OCI-LY7 (cell line): ENCODE measurements at regions not wholly inside any gene's neighbourhood (a gene's known extent, or its start where the extent isn't known, plus 50 kb on each side); places are given as distances from the start of the nearest gene placed in this dataset.

Source experiments
- BruUV-seq: library from RNA; stranded (reverse); fragments of 400-500 nt; replicated peaks from 2 replicates; lab custom pipeline; 2021; lab: Mats Ljungman, UMichigan
- CTCF ChIA-PET: fragments of 300-600 bp; sonication (Branson Sonifier 250); formaldehyde crosslinking; loops from one replicate; lab custom pipeline; 2022; ENCODE audit warnings: antibody characterized with exemption; ENCODE audit not compliant: unreplicated experiment; lab: Charles Lee
- POLR2A ChIA-PET: fragments of 300-600 bp; sonication (Branson Sonifier 250); formaldehyde crosslinking; loops from one replicate; lab custom pipeline; 2022; ENCODE audit warnings: antibody characterized with exemption; lab: Charles Lee
- DNase-seq: peaks from one replicate; pipeline ENCODE4 v3.0.0-alpha.2; 2015; ENCODE audit warnings: low spot score
- H2AFZ ChIP-seq: fragments of 200-600 bp; sonication (generic), shearing (Covaris generic); 2 replicates; pipeline ENCODE4 v1.6.1; 2014; ENCODE audit warnings: mild to moderate bottlenecking, antibody characterized with exemption, low read length, moderate library complexity
- H3K27ac ChIP-seq: fragments of 200-600 bp; sonication (generic); 2 replicates; pipeline ENCODE4 v1.5.1; 2014; ENCODE audit warnings: mixed run types, low read depth, mild to moderate bottlenecking, moderate library complexity, low read length, inconsistent platforms; ENCODE audit not compliant: poor library complexity, severe bottlenecking
- H3K36me3 ChIP-seq: fragments of 200-600 bp; sonication (generic); 2 replicates; pipeline ENCODE4 v1.6.1; 2014; ENCODE audit warnings: mild to moderate bottlenecking, antibody characterized with exemption, low read length, moderate library complexity, mixed read lengths; ENCODE audit not compliant: insufficient read depth
- H3K4me1 ChIP-seq: fragments of 200-600 bp; sonication (generic); 2 replicates; pipeline ENCODE4 v1.5.1; 2014; ENCODE audit warnings: mild to moderate bottlenecking, low read length; ENCODE audit not compliant: insufficient read depth, poor library complexity, severe bottlenecking
- H3K4me2 ChIP-seq: fragments of 200-600 bp; sonication (generic); 2 replicates; pipeline ENCODE4 v1.6.1; 2014; ENCODE audit warnings: mild to moderate bottlenecking, low read length
- H3K4me3 ChIP-seq: fragments of 200-600 bp; sonication (generic); 2 replicates; pipeline ENCODE4 v1.5.1; 2014; ENCODE audit warnings: mild to moderate bottlenecking, low read depth, low read length; ENCODE audit not compliant: poor library complexity, severe bottlenecking
- H3K79me2 ChIP-seq: fragments of 200-600 bp; sonication (generic); 2 replicates; pipeline ENCODE4 v1.6.1; 2016; ENCODE audit warnings: low read depth, mild to moderate bottlenecking, low read length, moderate library complexity, mixed read lengths; ENCODE audit not compliant: insufficient read depth
- H3K9me2 ChIP-seq: fragments of 200-600 bp; sonication (generic); 2 replicates; pipeline ENCODE4 v1.6.1; 2016; ENCODE audit warnings: mild to moderate bottlenecking, low read length, mixed read lengths; ENCODE audit not compliant: insufficient read depth
- H3K9me3 ChIP-seq: fragments of 200-600 bp; sonication (generic); 2 replicates; pipeline ENCODE4 v1.6.1; 2014; ENCODE audit warnings: mild to moderate bottlenecking, mixed run types, low read length, mixed read lengths
- H4K20me1 ChIP-seq: fragments of 200-600 bp; sonication (generic); 2 replicates; pipeline ENCODE4 v1.6.1; 2014; ENCODE audit warnings: mild to moderate bottlenecking, antibody characterized with exemption, low read length, moderate library complexity, mixed read lengths; ENCODE audit not compliant: insufficient read depth
- CTCF ChIP-seq: fragments of 200-600 bp; sonication (generic); conservative IDR thresholded peaks from 2 replicates; pipeline ENCODE4 v1.5.1; 2014; ENCODE audit warnings: mild to moderate bottlenecking, antibody characterized with exemption, low read length, moderate library complexity, mixed read lengths
- EZH2phosphoT487 ChIP-seq: fragments of 200-600 bp; sonication (generic); IDR thresholded peaks from 2 replicates; pipeline ENCODE4 v1.6.1; 2018; ENCODE audit warnings: low read depth, borderline replicate concordance, mild to moderate bottlenecking, mixed run types, antibody characterized with exemption, low read length, moderate library complexity, mixed read lengths
- intact Hi-C: fragments of 100-400 bp; cut with micrococcal nuclease; formaldehyde crosslinking; loops from one replicate; pipeline ENCODE4 v1.10.0; 2022; ENCODE audit not compliant: unreplicated experiment

- DNase-seq: no peak
- Histone ChIP-seq H3K4me3 (no peak overlapping the region), H3K9me2 (no peaks in the 10 kb centered on the region), H4K20me1 (no peaks in the 10 kb centered on the region), H3K27ac (no peak overlapping the region), H3K4me2 (no peak overlapping the region), H3K79me2 (no peaks in the 10 kb centered on the region), H3K36me3 (no peaks in the 10 kb centered on the region), H2AFZ (no peak overlapping the region), H3K4me1 (no peaks in the 10 kb centered on the region), H3K9me3 (no peaks in the 10 kb centered on the region)
- POLR2A ChIA-PET: no interaction called here
- CTCF ChIA-PET: no interaction called here
- intact Hi-C loops: no loop called here
- TF ChIP-seq CTCF: no peak
- TF ChIP-seq EZH2phosphoT487: no peak
- BruUV-seq: no TSS peak
These were observed 103.8 kb upstream of the PPM1H start for GRCh38 chr12:63038713-63039100.

- no peak for DNase-seq
- no peak overlapping the region for H3K4me2 ChIP-seq
- H3K27ac ChIP-seq: no peak overlapping the region
- intact Hi-C loops: no loop called here
- no peaks in the 10 kb centered on the region for H3K36me3 ChIP-seq
- no peaks in the 10 kb centered on the region for H4K20me1 ChIP-seq
- H3K9me3 ChIP-seq: no peaks in the 10 kb centered on the region
- H3K4me1 ChIP-seq: no peaks in the 10 kb centered on the region
- ChIA-PET CTCF (no interaction called here), POLR2A (no interaction called here)
- no peak for TF ChIP-seq CTCF
- TF ChIP-seq EZH2phosphoT487: no peak
- no peak overlapping the region for H3K4me3 ChIP-seq
- H2AFZ ChIP-seq: no peak overlapping the region
- no peaks in the 10 kb centered on the region for H3K79me2 ChIP-seq
- H3K9me2 ChIP-seq: no peaks in the 10 kb centered on the region
- no TSS peak for BruUV-seq
These were observed 103.1 kb upstream of the PPM1H start for GRCh38 chr12:63037746-63038712.

GRCh38 chr12:63036974-63037335, 102.0 kb upstream of the PPM1H start:
- Histone ChIP-seq H4K20me1 (no peaks in the 10 kb centered on the region), H2AFZ (no peak overlapping the region), H3K36me3 (no peaks in the 10 kb centered on the region), H3K9me2 (no peaks in the 10 kb centered on the region), H3K4me1 (no peaks in the 10 kb centered on the region), H3K4me2 (no peak overlapping the region), H3K27ac (no peak overlapping the region), H3K9me3 (no peaks in the 10 kb centered on the region), H3K79me2 (no peaks in the 10 kb centered on the region), H3K4me3 (no peak overlapping the region)
- no peak for DNase-seq
- ChIA-PET CTCF (no interaction called here), POLR2A (no interaction called here)
- BruUV-seq: no TSS peak
- intact Hi-C loops: no loop called here
- TF ChIP-seq CTCF (no peak), EZH2phosphoT487 (no peak)
